ENCODE measurements at regions not wholly inside any gene's neighbourhood (a gene's known extent, or its start where the extent isn't known, plus 50 kb on each side); places are given as distances from the start of the nearest gene placed in this dataset.

DNA sequence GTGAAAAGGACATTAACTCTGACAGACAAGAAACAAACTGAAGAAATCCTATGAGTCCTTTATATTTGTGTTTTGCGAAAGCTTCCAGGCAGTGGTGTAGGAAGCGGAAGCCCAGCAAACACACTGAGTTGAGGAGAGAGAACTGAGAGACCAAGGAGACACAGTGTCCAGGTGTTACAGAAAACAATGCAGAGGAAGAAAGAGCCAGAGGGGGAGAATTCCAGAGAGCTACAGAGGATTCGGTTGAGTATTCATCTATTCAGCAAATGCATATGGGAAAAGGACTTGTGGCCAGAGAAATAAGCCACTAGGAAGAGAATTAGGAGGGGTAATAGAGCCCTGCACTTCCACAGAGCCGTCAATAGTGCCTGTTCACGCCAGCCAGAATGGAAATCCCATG lies 183.5 kb downstream of the LIG4 start:
- ChIA-PET POLR2A (no interaction called here), CTCF (no interaction called here), RAD21 (ENCODE audit: low non-redundant PET in 1 of 2, low total read pairs in 2 of 2, uncharacterized antibody in 2 of 2, unreplicated experiment in 2 of 2) (no interaction called here)
- DNase-seq (ENCODE audit: low read depth, low spot score), result no peak
- no peaks in the 10 kb centered on the region for H4K20me1 ChIP-seq (ENCODE audit: insufficient read depth)
- H3K9me3 ChIP-seq (ENCODE audit: control insufficient read depth in 1 of 2, insufficient read depth in 1 of 2, low read depth in 1 of 2, low read length in 2 of 2), result peaks cover 0 to 11% of the 10 kb centered on the region in 2 experiments; a peak in 2 of 4 replicates
- ATAC-seq, result no peak
- H2AFZ ChIP-seq (ENCODE audit: low read depth, low read length, poor library complexity, severe bottlenecking), result no peak overlapping the region
- no peaks in the 10 kb centered on the region for H3K4me1 ChIP-seq (ENCODE audit: control insufficient read depth in 1 of 2, insufficient read depth in 2 of 2, low read length in 2 of 2)
- H3K36me3 ChIP-seq (ENCODE audit: control insufficient read depth in 1 of 2, insufficient read depth in 2 of 2, low read length in 2 of 2), result no peaks in the 10 kb centered on the region
- TF ChIP-seq POLR2A (IDR thresholded peaks at IDR 0.05; ENCODE audit: borderline replicate concordance, extremely low read depth, insufficient read depth, insufficient read length) (no peak), POLR2AphosphoS5 (IDR thresholded peaks at IDR 0.05; ENCODE audit: low read depth, low read length) (no peak), ELF1 (IDR thresholded peaks at IDR 0.05; ENCODE audit: borderline replicate concordance, low read depth) (no peak), EZH2 (IDR thresholded peaks at IDR 0.05) (no peak), ZFX (IDR thresholded peaks at IDR 0.05) (no peak), YY1 (IDR thresholded peaks at IDR 0.05; ENCODE audit: extremely low read depth, insufficient replicate concordance, low read depth, low read length) (no peak), TCF7L2 (IDR thresholded peaks at IDR 0.05; ENCODE audit: borderline replicate concordance, extremely low read depth, insufficient read depth, insufficient read length) (no peak), SIN3A (IDR thresholded peaks at IDR 0.05; ENCODE audit: low read depth) (no peak), EZH2phosphoT487 (IDR thresholded peaks at IDR 0.05; ENCODE audit: borderline replicate concordance) (no peak), SRF (IDR thresholded peaks at IDR 0.05; ENCODE audit: low read depth) (no peak), SP1 (IDR thresholded peaks at IDR 0.05; ENCODE audit: low read depth) (no peak), CBX3 (IDR thresholded peaks at IDR 0.05; ENCODE audit: low read depth) (no peak), EGR1 (IDR thresholded peaks at IDR 0.05; ENCODE audit: low read depth) (no peak)
- TF ChIP-seq, protein P1, sequence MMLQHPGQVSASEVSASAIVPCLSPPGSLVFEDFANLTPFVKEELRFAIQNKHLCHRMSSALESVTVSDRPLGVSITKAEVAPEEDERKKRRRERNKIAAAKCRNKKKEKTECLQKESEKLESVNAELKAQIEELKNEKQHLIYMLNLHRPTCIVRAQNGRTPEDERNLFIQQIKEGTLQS (IDR thresholded peaks at IDR 0.05), result no peak
- TF ChIP-seq, protein P2, sequence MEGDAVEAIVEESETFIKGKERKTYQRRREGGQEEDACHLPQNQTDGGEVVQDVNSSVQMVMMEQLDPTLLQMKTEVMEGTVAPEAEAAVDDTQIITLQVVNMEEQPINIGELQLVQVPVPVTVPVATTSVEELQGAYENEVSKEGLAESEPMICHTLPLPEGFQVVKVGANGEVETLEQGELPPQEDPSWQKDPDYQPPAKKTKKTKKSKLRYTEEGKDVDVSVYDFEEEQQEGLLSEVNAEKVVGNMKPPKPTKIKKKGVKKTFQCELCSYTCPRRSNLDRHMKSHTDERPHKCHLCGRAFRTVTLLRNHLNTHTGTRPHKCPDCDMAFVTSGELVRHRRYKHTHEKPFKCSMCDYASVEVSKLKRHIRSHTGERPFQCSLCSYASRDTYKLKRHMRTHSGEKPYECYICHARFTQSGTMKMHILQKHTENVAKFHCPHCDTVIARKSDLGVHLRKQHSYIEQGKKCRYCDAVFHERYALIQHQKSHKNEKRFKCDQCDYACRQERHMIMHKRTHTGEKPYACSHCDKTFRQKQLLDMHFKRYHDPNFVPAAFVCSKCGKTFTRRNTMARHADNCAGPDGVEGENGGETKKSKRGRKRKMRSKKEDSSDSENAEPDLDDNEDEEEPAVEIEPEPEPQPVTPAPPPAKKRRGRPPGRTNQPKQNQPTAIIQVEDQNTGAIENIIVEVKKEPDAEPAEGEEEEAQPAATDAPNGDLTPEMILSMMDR (IDR thresholded peaks at IDR 0.05 in 2 of 3, conservative IDR thresholded peaks at IDR 0.05 in 1 of 3; ENCODE audit: borderline replicate concordance in 1 of 3, insufficient read depth in 1 of 3, low read depth in 2 of 3, low read length in 2 of 3), result no peak
- TF ChIP-seq, protein P3, sequence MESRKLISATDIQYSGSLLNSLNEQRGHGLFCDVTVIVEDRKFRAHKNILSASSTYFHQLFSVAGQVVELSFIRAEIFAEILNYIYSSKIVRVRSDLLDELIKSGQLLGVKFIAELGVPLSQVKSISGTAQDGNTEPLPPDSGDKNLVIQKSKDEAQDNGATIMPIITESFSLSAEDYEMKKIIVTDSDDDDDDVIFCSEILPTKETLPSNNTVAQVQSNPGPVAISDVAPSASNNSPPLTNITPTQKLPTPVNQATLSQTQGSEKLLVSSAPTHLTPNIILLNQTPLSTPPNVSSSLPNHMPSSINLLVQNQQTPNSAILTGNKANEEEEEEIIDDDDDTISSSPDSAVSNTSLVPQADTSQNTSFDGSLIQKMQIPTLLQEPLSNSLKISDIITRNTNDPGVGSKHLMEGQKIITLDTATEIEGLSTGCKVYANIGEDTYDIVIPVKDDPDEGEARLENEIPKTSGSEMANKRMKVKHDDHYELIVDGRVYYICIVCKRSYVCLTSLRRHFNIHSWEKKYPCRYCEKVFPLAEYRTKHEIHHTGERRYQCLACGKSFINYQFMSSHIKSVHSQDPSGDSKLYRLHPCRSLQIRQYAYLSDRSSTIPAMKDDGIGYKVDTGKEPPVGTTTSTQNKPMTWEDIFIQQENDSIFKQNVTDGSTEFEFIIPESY (IDR thresholded peaks at IDR 0.05; ENCODE audit: extremely low read depth, insufficient replicate concordance, low read length), result no peak
- no peak overlapping the region for H3K9ac ChIP-seq (ENCODE audit: low read length)
- no peak overlapping the region for H3K4me3 ChIP-seq (replicated peaks in 1 of 2; ENCODE audit: low read depth in 1 of 2, low read length in 2 of 2)
- H3K4me2 ChIP-seq (ENCODE audit: low read length), result no peak overlapping the region
- no peaks in the 10 kb centered on the region for H3K9me2 ChIP-seq (ENCODE audit: insufficient read depth)
- no peaks in the 10 kb centered on the region for H3K27me3 ChIP-seq (ENCODE audit: insufficient read depth, low read length)
- no peak overlapping the region for H3K27ac ChIP-seq (ENCODE audit: low read depth, low read length)
- H3K79me2 ChIP-seq (ENCODE audit: insufficient read depth, low read length), result no peaks in the 10 kb centered on the region
- no TSS peak for BruUV-seq (replicated peaks)
- intact Hi-C loops (cut with micrococcal nuclease), result no loop called here
